ENCODE measurements at regions not wholly inside any gene's neighbourhood (a gene's known extent, or its start where the extent isn't known, plus 50 kb on each side); places are given as distances from the start of the nearest gene placed in this dataset.
"Not testable (repeated sequence)": the region's sequence is repeated elsewhere in the genome, so short reads cannot be mapped to it uniquely, and the experiment has no call there.

DNA sequence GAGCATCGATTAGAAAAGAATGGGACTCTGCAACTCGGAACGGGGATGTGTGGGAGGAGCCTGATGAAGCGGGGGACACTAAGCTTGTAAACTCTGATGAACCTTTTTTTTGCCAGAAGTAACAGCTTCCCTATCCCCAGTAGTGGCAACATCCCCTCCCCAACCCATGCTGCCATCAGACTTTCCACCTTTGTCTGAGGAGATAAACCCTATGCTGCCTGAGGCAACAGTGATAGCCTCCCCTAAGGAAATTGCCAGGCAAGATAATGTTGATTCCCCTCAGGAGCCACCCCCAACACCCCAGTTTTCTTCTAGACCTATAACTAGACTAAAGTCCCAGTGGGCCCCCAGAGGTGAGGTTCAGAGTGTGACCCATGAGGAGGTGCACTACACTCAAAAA lies 173.7 kb downstream of the AKR1D1 start:
- H3K9me1 ChIP-seq (ENCODE audit: insufficient read depth, low read length) = no peaks in the 10 kb centered on the region
- POLR2A ChIA-PET (ENCODE audit: unreplicated experiment) = no interaction called here
- TF ChIP-seq, protein P1, sequence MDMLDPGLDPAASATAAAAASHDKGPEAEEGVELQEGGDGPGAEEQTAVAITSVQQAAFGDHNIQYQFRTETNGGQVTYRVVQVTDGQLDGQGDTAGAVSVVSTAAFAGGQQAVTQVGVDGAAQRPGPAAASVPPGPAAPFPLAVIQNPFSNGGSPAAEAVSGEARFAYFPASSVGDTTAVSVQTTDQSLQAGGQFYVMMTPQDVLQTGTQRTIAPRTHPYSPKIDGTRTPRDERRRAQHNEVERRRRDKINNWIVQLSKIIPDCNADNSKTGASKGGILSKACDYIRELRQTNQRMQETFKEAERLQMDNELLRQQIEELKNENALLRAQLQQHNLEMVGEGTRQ (IDR thresholded peaks at IDR 0.05; ENCODE audit: low read depth, low read length) = no peak
- in situ Hi-C loops (cut with MboI; ENCODE audit: low sequenced_read_pairs) (no loop called here), dilution Hi-C loops (cut with HindIII; ENCODE audit: low sequenced_read_pairs, unreplicated experiment) (no loop called here), intact Hi-C loops (cut with micrococcal nuclease) (no loop called here)
- H2AK5ac ChIP-seq (ENCODE audit: low read depth, low read length) = no peak overlapping the region
- H3K9ac ChIP-seq (ENCODE audit: low read depth, low read length) = no peak overlapping the region
- no peak overlapping the region for H4K91ac ChIP-seq (ENCODE audit: insufficient read depth, low read depth, low read length)
- no peaks in the 10 kb centered on the region for H3K4me1 ChIP-seq (ENCODE audit: control insufficient read depth, insufficient read depth, low read length)
- H3K18ac ChIP-seq (ENCODE audit: low read depth, low read length) = no peak overlapping the region
- H4K8ac ChIP-seq (ENCODE audit: low read depth in 2 of 2, low read length in 2 of 2) = no peak overlapping the region
- no peaks in the 10 kb centered on the region for H3K79me1 ChIP-seq (ENCODE audit: low read depth in 1 of 2, low read length in 2 of 2)
- no TSS peak for BruUV-seq (replicated peaks)
- no CpG with 5 or more reads among the region's 4 CpGs for WGBS, 2 experiments (ENCODE audit: extremely low coverage in 2 of 2, insufficient read length in 1 of 2)
- no peak overlapping the region for H3K4me3 ChIP-seq (ENCODE audit: insufficient read depth, low read depth, low read length)
- no peak overlapping the region for H2AK9ac ChIP-seq (replicated peaks; ENCODE audit: low read depth, low read length, poor library complexity)
- CTCF ChIA-PET = no interaction called here
- H2BK15ac ChIP-seq (ENCODE audit: low read depth, low read length) = no peak overlapping the region
- H3K56ac ChIP-seq (ENCODE audit: extremely low read depth, insufficient read depth, low read length) = no peak overlapping the region
- ATAC-seq (ENCODE audit: low read depth) (no peak), DNase-seq (no peak)
- H3K27me3 ChIP-seq (ENCODE audit: control insufficient read depth, insufficient read depth, low read length) = no peaks in the 10 kb centered on the region
- no peak overlapping the region for H2BK5ac ChIP-seq (ENCODE audit: low read depth, low read length, poor library complexity, severe bottlenecking)
- H2BK120ac ChIP-seq (ENCODE audit: low read depth, low read length) = no peak overlapping the region
- H4K5ac ChIP-seq (ENCODE audit: low read depth, low read length) = no peak overlapping the region
- H4K20me1 ChIP-seq (ENCODE audit: insufficient read depth, low read length) = no peaks in the 10 kb centered on the region
- no peaks in the 10 kb centered on the region for H3K36me3 ChIP-seq (ENCODE audit: control insufficient read depth, insufficient read depth, low read length)
- no peak overlapping the region for H2AFZ ChIP-seq (replicated peaks; ENCODE audit: low read length, poor library complexity)
- H2BK20ac ChIP-seq (ENCODE audit: low read depth, low read length) = no peak overlapping the region
- H3K9me3 ChIP-seq (ENCODE audit: control insufficient read depth, insufficient read depth, low read length) = peaks cover 16% of the 10 kb centered on the region
- H3K27ac ChIP-seq (ENCODE audit: insufficient read depth, low read length) = no peak overlapping the region
- no peak overlapping the region for H3K14ac ChIP-seq (replicated peaks; ENCODE audit: low read depth, low read length)
- H3K23ac ChIP-seq (ENCODE audit: low read depth, low read length) = no peak overlapping the region
- H3K4me2 ChIP-seq (ENCODE audit: low read depth, low read length) = no peak overlapping the region
- no peak overlapping the region for H3K4ac ChIP-seq (ENCODE audit: low read depth, low read length)

DNA sequence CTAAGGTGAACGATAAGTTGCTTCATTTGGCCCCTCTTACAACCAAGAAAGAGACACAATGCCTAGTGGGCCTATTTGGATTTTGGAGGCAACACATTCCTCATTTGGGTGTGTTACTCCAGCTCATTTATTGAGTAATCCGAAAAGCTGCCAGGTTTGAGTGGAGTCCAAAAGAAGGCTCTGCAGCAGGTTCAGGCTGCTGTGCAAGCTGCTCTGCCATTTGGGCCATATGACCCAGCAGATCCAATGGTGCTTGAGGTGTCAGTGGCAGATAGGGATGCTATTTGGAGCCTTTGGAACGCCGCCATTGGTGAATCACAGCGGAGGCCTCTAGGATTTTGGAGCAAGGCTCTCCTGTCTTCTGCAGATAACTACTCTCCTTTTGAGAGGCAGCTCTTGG lies 176.4 kb downstream of the AKR1D1 start:
- H2AK5ac ChIP-seq (ENCODE audit: low read depth, low read length); H2BK5ac ChIP-seq (ENCODE audit: low read depth, low read length, poor library complexity, severe bottlenecking); H3K9ac ChIP-seq (ENCODE audit: low read depth, low read length); H3K4me3 ChIP-seq (ENCODE audit: insufficient read depth, low read depth, low read length); H4K20me1 ChIP-seq (ENCODE audit: insufficient read depth, low read length); H3K4ac ChIP-seq (ENCODE audit: low read depth, low read length); H2BK20ac ChIP-seq (ENCODE audit: low read depth, low read length); BruUV-seq (replicated peaks); H2BK120ac ChIP-seq (ENCODE audit: low read depth, low read length); intact Hi-C loops (cut with micrococcal nuclease); H2BK15ac ChIP-seq (ENCODE audit: low read depth, low read length); H2AFZ ChIP-seq (replicated peaks; ENCODE audit: low read length, poor library complexity); H3K4me2 ChIP-seq (ENCODE audit: low read depth, low read length); ATAC-seq (ENCODE audit: low read depth); H3K36me3 ChIP-seq (ENCODE audit: control insufficient read depth, insufficient read depth, low read length); H3K56ac ChIP-seq (ENCODE audit: extremely low read depth, insufficient read depth, low read length); POLR2A ChIA-PET (ENCODE audit: unreplicated experiment); in situ Hi-C loops (cut with MboI; ENCODE audit: low sequenced_read_pairs); CTCF ChIA-PET; H3K14ac ChIP-seq (replicated peaks; ENCODE audit: low read depth, low read length); H4K91ac ChIP-seq (ENCODE audit: insufficient read depth, low read depth, low read length); DNase-seq; H3K9me1 ChIP-seq (ENCODE audit: insufficient read depth, low read length); H3K4me1 ChIP-seq (ENCODE audit: control insufficient read depth, insufficient read depth, low read length); dilution Hi-C loops (cut with HindIII; ENCODE audit: low sequenced_read_pairs, unreplicated experiment); H4K8ac ChIP-seq (ENCODE audit: low read depth in 2 of 2, low read length in 2 of 2); H2AK9ac ChIP-seq (replicated peaks; ENCODE audit: low read depth, low read length, poor library complexity); H3K27me3 ChIP-seq (ENCODE audit: control insufficient read depth, insufficient read depth, low read length); H3K23ac ChIP-seq (ENCODE audit: low read depth, low read length); H3K18ac ChIP-seq (ENCODE audit: low read depth, low read length); H4K5ac ChIP-seq (ENCODE audit: low read depth, low read length); H3K79me1 ChIP-seq (ENCODE audit: low read depth in 1 of 2, low read length in 2 of 2); H3K27ac ChIP-seq (ENCODE audit: insufficient read depth, low read length): not testable (repeated sequence)
- peaks cover 14% of the 10 kb centered on the region for H3K9me3 ChIP-seq (ENCODE audit: control insufficient read depth, insufficient read depth, low read length)
- 71% methylated on average over 3 of the region's 5 CpGs; no CpG with 5 or more reads in 1 of the 2 experiments for WGBS, 2 experiments (ENCODE audit: extremely low coverage in 2 of 2, insufficient read length in 1 of 2)

Measured in IMR-90 (cell line).